ENCODE measurements at regions not wholly inside any gene's neighbourhood (a gene's known extent, or its start where the extent isn't known, plus 50 kb on each side); places are given as distances from the start of the nearest gene placed in this dataset.

DNA sequence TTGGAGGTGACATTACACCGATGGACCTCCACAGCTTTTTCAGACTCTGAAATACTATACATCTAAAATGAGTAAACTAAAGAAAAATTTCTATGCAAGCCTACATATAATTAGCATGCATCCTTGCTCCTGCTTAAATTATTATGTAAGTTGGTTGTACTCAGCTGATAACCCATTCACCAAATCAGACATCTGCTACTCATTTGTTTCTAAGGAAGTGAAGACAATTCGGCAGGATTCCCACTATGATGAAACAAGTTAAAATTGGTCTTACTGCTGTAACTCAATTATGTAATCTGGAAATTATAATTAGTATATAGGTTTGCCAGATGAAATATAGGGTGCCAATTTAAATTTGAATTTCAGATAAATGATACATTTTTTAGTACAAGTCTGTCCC lies 59.5 kb upstream of the FGF13 start:
- Histone ChIP-seq H3K27me3 (ENCODE audit: control insufficient read depth, insufficient read depth, low read length) (no peaks in the 10 kb centered on the region), H3K4me3 (ENCODE audit: low read depth, low read length) (no peak overlapping the region), H3K36me3 (ENCODE audit: control insufficient read depth, insufficient read depth, low read length) (no peaks in the 10 kb centered on the region)
- TF ChIP-seq, protein P1, sequence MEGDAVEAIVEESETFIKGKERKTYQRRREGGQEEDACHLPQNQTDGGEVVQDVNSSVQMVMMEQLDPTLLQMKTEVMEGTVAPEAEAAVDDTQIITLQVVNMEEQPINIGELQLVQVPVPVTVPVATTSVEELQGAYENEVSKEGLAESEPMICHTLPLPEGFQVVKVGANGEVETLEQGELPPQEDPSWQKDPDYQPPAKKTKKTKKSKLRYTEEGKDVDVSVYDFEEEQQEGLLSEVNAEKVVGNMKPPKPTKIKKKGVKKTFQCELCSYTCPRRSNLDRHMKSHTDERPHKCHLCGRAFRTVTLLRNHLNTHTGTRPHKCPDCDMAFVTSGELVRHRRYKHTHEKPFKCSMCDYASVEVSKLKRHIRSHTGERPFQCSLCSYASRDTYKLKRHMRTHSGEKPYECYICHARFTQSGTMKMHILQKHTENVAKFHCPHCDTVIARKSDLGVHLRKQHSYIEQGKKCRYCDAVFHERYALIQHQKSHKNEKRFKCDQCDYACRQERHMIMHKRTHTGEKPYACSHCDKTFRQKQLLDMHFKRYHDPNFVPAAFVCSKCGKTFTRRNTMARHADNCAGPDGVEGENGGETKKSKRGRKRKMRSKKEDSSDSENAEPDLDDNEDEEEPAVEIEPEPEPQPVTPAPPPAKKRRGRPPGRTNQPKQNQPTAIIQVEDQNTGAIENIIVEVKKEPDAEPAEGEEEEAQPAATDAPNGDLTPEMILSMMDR (IDR thresholded peaks at IDR 0.05; ENCODE audit: insufficient read depth, low read length, severe bottlenecking), result no peak
- DNase-seq (ENCODE audit: low read depth) (no peak), FAIRE-seq (no peak)

DNA sequence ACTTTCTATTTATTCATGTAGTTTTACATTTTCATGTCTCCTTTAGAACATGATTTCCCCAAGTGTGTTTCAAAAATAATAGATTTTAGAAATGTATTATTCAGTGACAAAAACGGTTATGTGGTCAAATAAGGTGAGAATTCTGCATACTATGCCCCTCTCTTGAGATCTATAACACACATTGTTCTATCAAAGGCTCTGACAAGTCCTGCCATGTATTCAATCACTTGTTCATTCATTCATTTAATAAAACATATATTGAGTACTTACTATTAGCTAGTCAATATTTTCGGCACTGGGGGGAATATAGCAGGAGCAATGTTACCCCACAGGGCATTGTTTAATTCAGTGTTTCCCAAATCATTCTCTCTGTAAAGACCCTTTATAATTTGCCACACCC lies 58.4 kb upstream of the FGF13 start:
- DNase-seq (ENCODE audit: low read depth), result no peak

DNA sequence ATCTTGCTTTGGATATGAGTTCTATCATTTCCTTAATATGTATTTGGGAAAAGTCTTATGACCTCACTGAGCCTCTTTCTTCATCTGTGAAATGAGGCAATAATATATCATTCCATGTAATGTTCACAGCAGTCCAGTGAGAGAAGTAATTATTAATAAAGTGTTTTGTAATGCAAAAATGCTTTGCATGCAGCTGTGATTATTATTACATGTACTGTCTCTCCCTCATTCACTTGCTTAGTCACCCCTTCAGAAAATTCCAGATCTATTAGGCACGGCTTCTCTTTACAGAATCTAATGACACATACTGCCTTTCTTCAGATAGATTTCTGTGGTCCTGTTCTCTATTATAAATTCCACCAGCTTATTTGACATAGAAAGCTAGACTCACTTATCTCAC lies 53.5 kb upstream of the FGF13 start:
- Histone ChIP-seq H3K36me3 (ENCODE audit: control insufficient read depth, insufficient read depth, low read length) (no peaks in the 10 kb centered on the region), H3K4me3 (ENCODE audit: low read depth, low read length) (no peak overlapping the region), H3K27me3 (ENCODE audit: control insufficient read depth, insufficient read depth, low read length) (no peaks in the 10 kb centered on the region)
- FAIRE-seq (no peak), DNase-seq (ENCODE audit: low read depth) (peak; percentile 65)
- TF ChIP-seq, protein P1 (IDR thresholded peaks at IDR 0.05; ENCODE audit: insufficient read depth, low read length, severe bottlenecking), result no peak

More for the DNA sequence above, 58.4 kb upstream of the FGF13 start:
- no peak for FAIRE-seq
- no peak overlapping the region for H3K4me3 ChIP-seq (ENCODE audit: low read depth, low read length)
- TF ChIP-seq, protein P1 (IDR thresholded peaks at IDR 0.05; ENCODE audit: insufficient read depth, low read length, severe bottlenecking), result no peak
- H3K27me3 ChIP-seq (ENCODE audit: control insufficient read depth, insufficient read depth, low read length), result no peaks in the 10 kb centered on the region
- H3K36me3 ChIP-seq (ENCODE audit: control insufficient read depth, insufficient read depth, low read length), result no peaks in the 10 kb centered on the region

DNA sequence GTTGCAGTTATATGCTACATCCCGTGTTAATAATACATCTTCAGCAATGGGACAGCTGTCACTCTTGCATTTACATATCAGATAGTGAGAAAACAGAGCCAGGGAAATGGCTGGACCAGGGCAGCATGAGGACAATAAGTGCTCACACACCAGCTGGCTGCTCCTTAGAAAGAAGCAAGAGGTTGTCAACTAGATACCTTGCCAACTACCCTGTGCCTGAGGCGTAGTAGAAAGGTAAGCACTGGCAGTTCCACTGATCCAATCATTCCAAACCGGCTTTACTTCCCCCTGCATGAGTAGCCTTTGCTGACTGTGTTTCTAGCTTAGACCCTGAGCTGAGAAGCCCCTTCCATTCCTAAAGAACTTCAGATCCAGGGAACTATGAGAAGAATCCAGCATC lies 52.2 kb upstream of the FGF13 start:
- Histone ChIP-seq H3K36me3 (ENCODE audit: control insufficient read depth, insufficient read depth, low read length) (no peaks in the 10 kb centered on the region), H3K27me3 (ENCODE audit: control insufficient read depth, insufficient read depth, low read length) (no peaks in the 10 kb centered on the region), H3K4me3 (ENCODE audit: low read depth, low read length) (no peak overlapping the region)
- FAIRE-seq, result no peak
- peak; percentile 2 for DNase-seq (ENCODE audit: low read depth)
- TF ChIP-seq, protein P1 (IDR thresholded peaks at IDR 0.05; ENCODE audit: insufficient read depth, low read length, severe bottlenecking), result no peak

DNA sequence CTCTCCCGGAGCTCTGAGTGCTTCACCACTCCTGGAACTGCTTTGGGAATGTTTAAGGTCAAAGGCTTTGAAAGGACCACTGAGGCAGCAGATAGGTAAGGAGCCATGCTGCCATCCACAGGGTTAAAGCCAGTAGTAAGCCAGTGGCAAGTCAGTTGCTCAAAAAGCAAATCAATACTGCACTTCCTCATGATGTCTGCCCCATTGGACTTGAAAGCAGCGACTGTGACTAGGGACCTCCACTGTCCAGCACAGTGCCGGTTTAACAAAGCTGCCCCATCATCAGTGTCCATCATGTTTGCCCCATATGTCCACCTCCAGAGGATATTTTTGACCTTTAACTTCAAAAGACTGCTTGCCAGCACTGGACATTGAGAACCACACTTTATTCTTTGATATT lies 49.9 kb upstream of the FGF13 start:
- DNase-seq (ENCODE audit: low read depth) (no peak), FAIRE-seq (no peak)
- TF ChIP-seq, protein P1 (IDR thresholded peaks at IDR 0.05; ENCODE audit: insufficient read depth, low read length, severe bottlenecking), result no peak
- H3K4me3 ChIP-seq (ENCODE audit: low read depth, low read length), result no peak overlapping the region
- H3K36me3 ChIP-seq (ENCODE audit: control insufficient read depth, insufficient read depth, low read length), result no peaks in the 10 kb centered on the region
- H3K27me3 ChIP-seq (ENCODE audit: control insufficient read depth, insufficient read depth, low read length), result no peaks in the 10 kb centered on the region

Measured in bronchial epithelial cell (primary cell).